ENCODE measurements at regions not wholly inside any gene's neighbourhood (a gene's known extent, or its start where the extent isn't known, plus 50 kb on each side); places are given as distances from the start of the nearest gene placed in this dataset.

- Histone ChIP-seq H2BK12ac (ENCODE audit: low read length) (no peak overlapping the region), H2AK5ac (ENCODE audit: low read length) (no peak overlapping the region), H3K36me3 (ENCODE audit: control insufficient read depth in 1 of 2, insufficient read depth in 2 of 2, low read length in 2 of 2) (no peaks in the 10 kb centered on the region), H2AFZ (ENCODE audit: insufficient read depth, low read length, poor library complexity) (no peak overlapping the region), H3K4me1 (ENCODE audit: control insufficient read depth in 1 of 2, insufficient read depth in 2 of 2, low read length in 2 of 2) (peaks cover 0 to 1% of the 10 kb centered on the region in 2 experiments), H4K8ac (ENCODE audit: low read depth, low read length) (no peak overlapping the region), H3K14ac (ENCODE audit: low read length) (no peak overlapping the region), H4K12ac (ENCODE audit: low read depth, low read length) (no peak overlapping the region), H2BK5ac (ENCODE audit: low read depth, low read length, poor library complexity) (no peak overlapping the region), H3K18ac (ENCODE audit: low read length) (no peak overlapping the region), H3K9me3 (ENCODE audit: insufficient read depth, low read depth, low read length) (peaks cover 12% of the 10 kb centered on the region), H3K9ac (ENCODE audit: low read length) (no peak overlapping the region), H3K23ac (ENCODE audit: low read length) (no peak overlapping the region), H3K79me1 (ENCODE audit: low read length) (no peaks in the 10 kb centered on the region), H3K79me2 (ENCODE audit: control insufficient read depth, insufficient read depth, low read length, poor library complexity) (no peaks in the 10 kb centered on the region), H2BK120ac (ENCODE audit: insufficient read depth, low read length, poor library complexity) (no peak overlapping the region), H3K4me3 (ENCODE audit: low read depth, low read length) (no peak overlapping the region), H4K91ac (ENCODE audit: low read depth, low read length) (no peak overlapping the region), H3K27ac (ENCODE audit: low read depth, low read length) (no peak overlapping the region), H3K27me3 (ENCODE audit: insufficient read depth, low read length) (no peaks in the 10 kb centered on the region), H3K4me2 (ENCODE audit: low read length) (no peak overlapping the region), H3K4ac (ENCODE audit: low read depth, low read length) (no peak overlapping the region)
- no peak for DNase-seq
- no CpG with 5 or more reads among the region's 28 CpGs for WGBS (ENCODE audit: extremely low coverage, insufficient coverage, insufficient read length)
Observed at GRCh38 chr2:240351088-240351741, 84.2 kb upstream of the GPC1 start.

DNA sequence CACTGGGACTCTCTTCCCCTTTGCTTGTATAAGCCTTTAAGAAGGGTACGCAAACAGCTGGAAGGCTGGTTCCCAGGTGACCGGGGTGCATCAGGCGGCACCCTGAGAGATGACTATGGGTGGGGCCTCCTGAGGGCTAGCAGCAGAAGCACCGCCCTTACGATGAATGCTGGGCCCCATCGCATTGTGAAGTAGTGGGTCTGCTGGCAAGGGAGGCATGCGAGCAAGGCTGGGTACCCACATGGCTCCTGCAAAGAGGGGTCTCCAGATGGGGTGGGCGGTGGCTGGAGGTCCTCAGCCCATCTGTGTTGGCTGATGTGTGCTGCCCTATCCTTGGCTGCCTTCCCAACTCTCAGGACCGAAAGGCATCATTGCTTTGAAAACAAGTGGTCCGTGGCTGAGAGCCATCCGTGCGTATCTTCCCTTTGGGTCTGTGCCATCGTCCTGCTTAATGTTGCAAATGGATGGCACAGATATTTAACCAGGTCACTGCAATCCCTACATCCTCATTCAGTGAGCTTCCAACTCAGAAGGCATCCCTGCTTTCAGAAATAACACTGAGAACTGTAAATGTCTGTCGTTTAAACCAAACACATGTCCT lies 83.5 kb upstream of the GPC1 start:
- H4K91ac ChIP-seq (ENCODE audit: low read depth, low read length): no peak overlapping the region
- H3K4me1 ChIP-seq (ENCODE audit: control insufficient read depth in 1 of 2, insufficient read depth in 2 of 2, low read length in 2 of 2): peaks cover 0 to 1% of the 10 kb centered on the region in 2 experiments
- no peaks in the 10 kb centered on the region for H3K36me3 ChIP-seq (ENCODE audit: control insufficient read depth in 1 of 2, insufficient read depth in 2 of 2, low read length in 2 of 2)
- H3K23ac ChIP-seq (ENCODE audit: low read length): no peak overlapping the region
- WGBS (ENCODE audit: extremely low coverage, insufficient coverage, insufficient read length): no CpG with 5 or more reads among the region's 14 CpGs
- no peak overlapping the region for H2BK12ac ChIP-seq (ENCODE audit: low read length)
- no peaks in the 10 kb centered on the region for H3K79me1 ChIP-seq (ENCODE audit: low read length)
- H3K18ac ChIP-seq (ENCODE audit: low read length): no peak overlapping the region
- H3K4ac ChIP-seq (ENCODE audit: low read depth, low read length): no peak overlapping the region
- H3K9ac ChIP-seq (ENCODE audit: low read length): no peak overlapping the region
- H3K27me3 ChIP-seq (ENCODE audit: insufficient read depth, low read length): no peaks in the 10 kb centered on the region
- no peak overlapping the region for H2AFZ ChIP-seq (ENCODE audit: insufficient read depth, low read length, poor library complexity)
- H4K12ac ChIP-seq (ENCODE audit: low read depth, low read length): no peak overlapping the region
- H3K14ac ChIP-seq (ENCODE audit: low read length): no peak overlapping the region
- H2BK5ac ChIP-seq (ENCODE audit: low read depth, low read length, poor library complexity): no peak overlapping the region
- DNase-seq: no peak
- peaks cover 10% of the 10 kb centered on the region for H3K9me3 ChIP-seq (ENCODE audit: insufficient read depth, low read depth, low read length)
- no peak overlapping the region for H3K27ac ChIP-seq (ENCODE audit: low read depth, low read length)
- H2BK120ac ChIP-seq (ENCODE audit: insufficient read depth, low read length, poor library complexity): no peak overlapping the region
- no peak overlapping the region for H2AK5ac ChIP-seq (ENCODE audit: low read length)
- no peak overlapping the region for H3K4me3 ChIP-seq (ENCODE audit: low read depth, low read length)
- H3K4me2 ChIP-seq (ENCODE audit: low read length): no peak overlapping the region
- no peaks in the 10 kb centered on the region for H3K79me2 ChIP-seq (ENCODE audit: control insufficient read depth, insufficient read depth, low read length, poor library complexity)
- H4K8ac ChIP-seq (ENCODE audit: low read depth, low read length): no peak overlapping the region

DNA sequence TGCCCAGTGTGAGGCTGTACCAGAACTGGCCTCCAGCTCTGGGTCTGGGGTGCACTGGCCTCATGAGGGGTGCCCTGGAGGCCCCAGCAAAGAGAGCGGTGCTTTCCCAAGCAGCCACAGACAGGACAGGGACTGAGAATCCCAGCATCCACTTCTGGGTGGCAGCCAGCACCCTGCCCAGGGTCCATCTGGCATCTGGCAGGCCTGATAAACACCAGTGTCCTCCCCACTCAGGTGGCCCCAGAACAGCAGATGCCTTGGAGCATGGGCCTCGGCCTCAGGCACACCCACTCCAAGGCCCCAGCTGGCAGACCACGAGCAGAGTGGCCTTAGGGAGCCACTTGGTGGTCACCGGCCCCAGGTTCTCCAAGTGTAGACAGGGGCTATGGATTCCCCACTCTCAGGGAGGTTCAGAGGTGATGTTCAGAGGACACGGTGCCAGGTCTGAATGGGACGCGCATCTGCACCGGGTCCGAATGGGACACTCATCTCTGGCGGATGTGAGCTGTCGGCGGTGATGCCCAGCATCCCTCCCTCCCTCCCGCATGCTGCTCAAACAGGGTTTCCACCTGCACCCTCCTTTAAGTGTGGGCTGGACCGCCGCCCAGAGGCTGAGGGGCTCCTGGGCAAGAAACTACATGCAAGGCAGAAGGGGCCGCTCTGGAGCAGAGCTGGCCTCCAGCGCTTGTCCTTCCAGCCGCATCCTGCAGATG lies 82.2 kb upstream of the GPC1 start:
- Histone ChIP-seq H3K14ac (ENCODE audit: low read length) (no peak overlapping the region), H3K9me3 (ENCODE audit: insufficient read depth, low read depth, low read length) (peaks cover 6% of the 10 kb centered on the region), H3K4me2 (ENCODE audit: low read length) (no peak overlapping the region), H3K23ac (ENCODE audit: low read length) (no peak overlapping the region), H3K27me3 (ENCODE audit: insufficient read depth, low read length) (no peaks in the 10 kb centered on the region), H2BK5ac (ENCODE audit: low read depth, low read length, poor library complexity) (no peak overlapping the region), H3K4ac (ENCODE audit: low read depth, low read length) (no peak overlapping the region), H4K91ac (ENCODE audit: low read depth, low read length) (no peak overlapping the region), H3K18ac (ENCODE audit: low read length) (no peak overlapping the region), H2BK12ac (ENCODE audit: low read length) (no peak overlapping the region), H4K8ac (ENCODE audit: low read depth, low read length) (no peak overlapping the region), H2BK120ac (ENCODE audit: insufficient read depth, low read length, poor library complexity) (no peak overlapping the region), H3K79me1 (ENCODE audit: low read length) (no peaks in the 10 kb centered on the region), H3K36me3 (ENCODE audit: control insufficient read depth in 1 of 2, insufficient read depth in 2 of 2, low read length in 2 of 2) (no peaks in the 10 kb centered on the region), H3K79me2 (ENCODE audit: control insufficient read depth, insufficient read depth, low read length, poor library complexity) (no peaks in the 10 kb centered on the region), H3K4me1 (ENCODE audit: control insufficient read depth in 1 of 2, insufficient read depth in 2 of 2, low read length in 2 of 2) (peaks cover 0 to 1% of the 10 kb centered on the region in 2 experiments), H2AFZ (ENCODE audit: insufficient read depth, low read length, poor library complexity) (no peak overlapping the region), H2AK5ac (ENCODE audit: low read length) (no peak overlapping the region), H3K9ac (ENCODE audit: low read length) (no peak overlapping the region), H4K12ac (ENCODE audit: low read depth, low read length) (no peak overlapping the region), H3K4me3 (ENCODE audit: low read depth, low read length) (no peak overlapping the region), H3K27ac (ENCODE audit: low read depth, low read length) (no peak overlapping the region)
- no peak for DNase-seq
- WGBS (ENCODE audit: extremely low coverage, insufficient coverage, insufficient read length): no CpG with 5 or more reads among the region's 18 CpGs

DNA sequence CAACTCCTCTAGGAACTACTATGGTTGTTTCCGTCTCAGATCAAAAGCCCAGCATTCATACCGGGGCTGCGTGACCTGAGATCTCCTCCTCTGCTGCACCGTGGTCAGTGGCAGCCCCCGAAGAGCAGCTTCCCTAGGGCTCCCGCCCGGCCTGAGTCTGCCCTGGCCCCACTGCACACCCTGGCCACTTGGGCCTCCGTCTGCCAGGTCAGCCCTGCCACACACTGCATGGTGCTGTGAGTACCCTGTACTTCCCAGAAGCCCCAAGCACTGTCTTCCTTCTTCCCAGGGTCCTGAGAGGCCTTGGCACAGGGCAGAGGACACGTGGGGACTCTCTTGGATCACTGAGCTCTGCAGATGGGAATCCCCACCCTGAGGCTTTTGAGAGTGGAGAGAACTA lies 81.5 kb upstream of the GPC1 start:
- Histone ChIP-seq H3K27me3 (ENCODE audit: insufficient read depth, low read length) (no peaks in the 10 kb centered on the region), H2BK120ac (ENCODE audit: insufficient read depth, low read length, poor library complexity) (no peak overlapping the region), H3K27ac (ENCODE audit: low read depth, low read length) (no peak overlapping the region), H3K4ac (ENCODE audit: low read depth, low read length) (no peak overlapping the region), H2AFZ (ENCODE audit: insufficient read depth, low read length, poor library complexity) (no peak overlapping the region), H3K4me2 (ENCODE audit: low read length) (no peak overlapping the region), H3K4me3 (ENCODE audit: low read depth, low read length) (no peak overlapping the region), H4K91ac (ENCODE audit: low read depth, low read length) (no peak overlapping the region), H2BK5ac (ENCODE audit: low read depth, low read length, poor library complexity) (no peak overlapping the region), H3K4me1 (ENCODE audit: control insufficient read depth in 1 of 2, insufficient read depth in 2 of 2, low read length in 2 of 2) (peaks cover 0 to 1% of the 10 kb centered on the region in 2 experiments), H4K8ac (ENCODE audit: low read depth, low read length) (no peak overlapping the region), H3K18ac (ENCODE audit: low read length) (no peak overlapping the region), H3K23ac (ENCODE audit: low read length) (no peak overlapping the region), H3K79me2 (ENCODE audit: control insufficient read depth, insufficient read depth, low read length, poor library complexity) (no peaks in the 10 kb centered on the region), H2AK5ac (ENCODE audit: low read length) (no peak overlapping the region), H3K9me3 (ENCODE audit: insufficient read depth, low read depth, low read length) (peaks cover 6% of the 10 kb centered on the region), H3K14ac (ENCODE audit: low read length) (no peak overlapping the region), H3K36me3 (ENCODE audit: control insufficient read depth in 1 of 2, insufficient read depth in 2 of 2, low read length in 2 of 2) (no peaks in the 10 kb centered on the region), H4K12ac (ENCODE audit: low read depth, low read length) (no peak overlapping the region), H3K9ac (ENCODE audit: low read length) (no peak overlapping the region), H2BK12ac (ENCODE audit: low read length) (no peak overlapping the region), H3K79me1 (ENCODE audit: low read length) (no peaks in the 10 kb centered on the region)
- no peak for DNase-seq
- WGBS (ENCODE audit: extremely low coverage, insufficient coverage, insufficient read length): no CpG with 5 or more reads among the region's 9 CpGs
